CD4-positive, alpha-beta T cell treated with Interleukin-4 for 1 hour (primary cell): ENCODE measurements at regions not wholly inside any gene's neighbourhood (a gene's known extent, or its start where the extent isn't known, plus 50 kb on each side); places are given as distances from the start of the nearest gene placed in this dataset.
A peak's percentile ranks its signal among the peaks of the same experiment; 100 is the strongest.

Experiments
- DNase-seq, 2 donors: peaks; one replicate each; pipeline ENCODE4 v3.0.0-alpha.2; 2020 to 2022

DNA sequence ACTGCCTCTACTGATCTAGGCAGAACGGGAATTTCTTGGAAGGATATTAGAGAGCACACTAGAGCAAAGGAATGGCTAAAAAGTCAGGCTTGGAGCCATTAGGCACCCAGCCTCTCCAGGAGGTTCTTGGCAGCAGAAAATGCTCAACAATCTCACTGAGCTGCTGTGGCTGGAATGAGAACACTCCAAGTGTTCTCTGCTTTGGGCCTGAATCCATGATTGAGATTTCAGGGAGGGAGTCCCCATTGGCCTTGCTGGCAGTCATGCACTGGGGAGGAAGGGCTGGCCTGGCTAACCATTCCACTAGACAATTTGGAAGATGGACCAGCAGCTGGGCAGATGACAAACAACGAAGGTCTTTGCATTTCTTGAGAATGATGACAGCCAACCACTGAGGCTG, 362.6 kb downstream of the SHQ1 start:
- no peak for DNase-seq

DNA sequence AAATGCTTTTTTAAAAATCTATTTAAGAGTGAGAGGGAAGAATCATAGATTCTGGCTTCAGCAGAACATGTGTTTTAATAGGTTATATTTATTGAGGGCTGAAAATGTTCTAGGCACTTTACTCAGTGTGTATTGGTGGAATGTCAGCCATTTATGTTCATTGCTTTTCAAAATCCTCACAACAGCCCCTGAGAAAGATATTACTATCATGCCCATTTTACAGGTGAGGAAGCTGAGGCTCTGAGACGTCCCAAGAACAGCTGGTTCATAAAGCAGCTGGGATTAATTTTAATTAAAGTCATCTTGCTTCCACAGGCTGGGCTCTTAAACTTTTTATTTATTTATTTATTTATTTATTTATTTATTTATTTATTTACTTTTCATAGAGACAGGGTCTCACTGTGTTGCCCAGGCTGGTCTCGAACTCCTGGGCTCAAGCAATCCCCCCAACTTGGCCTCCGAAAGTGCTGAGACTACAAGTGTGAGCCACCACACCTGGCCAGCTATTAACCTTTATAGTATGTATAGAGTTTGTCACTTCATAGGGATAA, 364.6 kb downstream of the SHQ1 start:
- no peak for DNase-seq

DNA sequence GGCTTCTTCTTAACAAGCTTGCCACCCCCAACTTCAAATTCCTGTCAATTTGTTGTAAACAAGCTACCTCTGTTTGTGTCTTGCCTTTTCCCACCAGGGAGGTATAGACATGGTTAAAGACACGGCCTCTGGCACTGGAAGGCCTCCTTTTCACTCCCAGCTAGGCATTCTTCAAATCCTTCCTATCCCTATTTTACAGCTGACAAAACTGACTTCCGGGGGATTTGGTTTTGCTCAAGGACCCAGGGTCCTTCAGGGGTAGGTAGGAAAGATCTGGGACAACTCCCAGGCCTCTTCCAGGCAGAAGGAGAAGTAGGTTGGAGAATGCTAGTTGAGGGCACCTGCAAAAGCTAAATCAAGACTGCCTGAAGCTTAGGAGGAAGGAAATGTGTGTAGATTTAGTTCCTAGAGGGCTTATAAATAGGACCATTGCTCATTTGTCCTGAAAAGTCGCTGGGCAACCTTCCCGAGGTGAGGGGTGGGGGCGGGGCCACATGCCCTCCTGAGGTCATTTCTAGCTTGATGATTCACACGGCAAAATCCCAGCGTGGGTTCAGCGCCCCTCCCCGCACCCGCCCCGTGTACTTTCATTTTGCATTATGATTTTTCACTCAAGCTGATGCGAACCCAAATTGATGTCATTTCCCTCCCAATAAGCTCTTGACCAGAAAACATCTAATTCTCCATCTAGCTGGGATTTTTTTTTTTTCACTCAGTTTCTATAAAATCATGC, 365.5 kb downstream of the SHQ1 start:
- peak; percentile 67 to 77 for DNase-seq

DNA sequence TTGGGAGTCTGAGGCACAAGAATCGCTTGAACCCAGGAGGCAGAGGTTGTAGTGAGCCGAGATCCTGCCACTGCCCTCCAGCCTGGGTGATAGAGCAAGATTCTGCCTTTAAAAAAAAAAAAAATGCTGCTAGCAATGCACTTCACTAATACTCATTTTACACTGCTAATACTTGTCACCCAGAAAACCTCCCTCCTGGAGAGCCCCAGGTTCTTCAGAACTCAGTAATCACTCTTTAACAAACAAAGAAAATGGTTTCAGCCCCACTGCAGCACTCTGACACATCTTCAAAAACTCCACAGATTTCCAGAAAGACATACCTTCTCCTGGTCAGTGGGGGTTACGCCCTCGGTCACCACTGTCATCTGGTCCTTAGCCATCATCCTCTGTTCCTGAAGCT, 366.7 kb downstream of the SHQ1 start:
- no peak for DNase-seq

DNA sequence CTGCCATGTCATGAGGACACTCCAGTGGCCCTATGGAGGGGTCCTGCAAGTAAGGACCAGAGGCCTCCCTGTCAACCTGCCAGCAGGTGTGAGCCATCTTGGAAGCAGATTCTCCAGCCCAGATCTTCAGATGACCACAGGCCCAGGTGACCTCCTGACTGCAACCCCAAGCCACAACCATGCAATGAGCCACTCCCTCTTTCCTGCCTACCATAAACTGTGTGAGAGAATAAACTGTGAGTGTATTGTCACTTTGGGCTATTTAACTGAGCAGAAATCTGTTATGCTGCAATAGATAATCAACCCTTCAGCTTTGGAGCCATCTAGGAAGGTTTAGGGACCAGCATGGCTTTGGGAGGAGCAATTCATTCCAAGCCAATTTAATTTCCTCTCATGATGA, 367.9 kb downstream of the SHQ1 start:
- no peak for DNase-seq

DNA sequence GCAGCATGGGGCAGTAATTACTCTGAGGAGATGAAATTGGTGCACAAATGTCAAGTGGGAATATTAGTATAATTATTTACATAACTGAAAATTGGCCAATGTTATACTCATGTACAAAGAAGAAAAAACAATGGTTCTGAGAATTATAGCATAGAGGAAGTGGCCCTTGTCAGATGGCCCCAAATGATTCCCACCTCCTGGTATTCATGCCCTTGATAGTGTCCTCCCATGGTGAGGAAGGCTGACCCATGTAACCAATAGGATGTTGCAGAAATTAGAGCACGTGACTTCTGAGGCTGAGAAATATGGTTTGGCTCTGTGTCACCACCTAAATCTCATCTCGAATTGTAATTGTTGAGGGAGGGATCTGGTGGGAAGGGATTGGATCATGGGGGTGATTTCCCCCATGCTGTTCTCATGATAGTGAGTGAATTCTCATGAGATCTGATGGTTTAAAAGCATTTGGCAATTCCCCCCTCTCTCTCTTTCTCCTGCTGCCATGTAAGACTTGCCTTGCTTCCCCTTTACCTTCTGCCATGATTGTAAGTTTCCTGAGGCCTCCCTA, 368.5 kb downstream of the SHQ1 start:
- no peak for DNase-seq

DNA sequence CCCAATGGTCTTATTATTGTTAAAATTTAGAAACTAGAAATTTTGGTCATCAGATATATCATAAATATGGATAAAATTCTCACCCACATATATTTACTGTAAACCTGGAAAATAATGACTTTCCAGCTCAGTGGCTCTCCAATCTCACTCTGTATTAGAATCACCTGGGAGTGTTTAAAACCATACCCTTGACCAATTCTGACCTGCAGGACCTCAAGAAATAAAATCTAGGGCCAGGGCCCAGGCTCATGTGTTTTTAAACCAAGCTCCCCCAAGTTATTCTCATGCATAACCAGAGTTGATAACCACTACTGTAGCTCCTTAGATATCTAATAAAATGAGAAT, 372.1 kb downstream of the SHQ1 start:
- DNase-seq, result no peak

DNA sequence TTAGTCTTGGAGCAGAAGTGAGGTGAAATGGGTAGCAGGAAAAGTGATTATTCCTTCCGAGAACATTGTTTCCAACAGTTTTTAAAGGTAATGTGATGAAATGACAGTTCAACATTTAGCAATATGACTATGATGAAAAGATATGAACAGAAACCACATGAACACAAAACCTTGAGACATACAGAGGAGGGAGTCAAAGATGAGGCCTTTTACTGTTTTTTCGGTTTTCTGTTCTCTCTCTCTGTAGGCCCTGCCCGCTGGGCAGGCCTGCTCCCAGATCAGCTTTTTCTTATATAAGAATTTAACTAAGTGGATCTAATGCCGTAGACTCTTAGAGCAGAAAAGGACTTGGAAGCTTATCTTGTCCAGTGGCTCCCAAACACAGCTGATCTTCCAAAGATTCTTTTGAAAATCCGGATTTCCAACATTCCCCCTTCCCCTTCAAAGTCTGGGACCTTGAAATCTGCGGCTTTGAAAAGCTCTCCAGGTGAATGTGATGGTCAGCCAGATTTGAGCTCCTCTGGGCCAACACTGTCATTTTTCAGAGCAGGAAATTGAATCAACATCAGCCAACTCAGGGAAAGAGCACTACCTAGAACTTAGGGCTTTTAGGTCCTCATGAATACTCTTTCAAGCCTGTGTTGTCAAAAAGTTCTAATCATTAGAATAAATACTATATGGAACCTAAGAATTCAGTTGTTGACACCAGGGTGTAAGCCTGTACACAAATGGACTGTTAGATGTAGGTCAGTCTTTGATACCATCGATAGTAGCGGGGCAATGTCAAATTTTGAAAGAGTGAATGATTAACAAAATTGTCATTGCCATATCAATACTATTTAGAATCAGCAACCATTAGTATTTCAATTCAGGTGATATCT, 372.7 kb downstream of the SHQ1 start:
- no peak for DNase-seq

DNA sequence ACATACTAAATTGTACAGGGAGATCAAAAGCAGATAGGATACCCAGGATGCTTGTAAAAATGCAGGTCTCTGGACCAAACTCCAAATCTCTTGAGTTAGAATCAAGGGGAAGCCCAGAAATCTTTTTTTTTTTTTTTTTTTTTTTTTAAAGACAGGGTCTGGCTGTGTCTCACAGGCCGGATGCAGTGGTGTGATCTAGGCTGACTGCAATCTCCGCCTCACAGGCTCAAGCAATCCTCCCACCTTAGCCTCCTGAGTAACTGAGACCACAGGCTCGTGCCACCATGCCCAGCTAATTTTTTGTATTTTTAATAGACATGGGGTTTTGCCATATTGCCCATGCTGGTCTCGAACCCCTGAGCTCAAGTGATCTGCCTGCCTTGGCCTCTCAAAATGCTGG, 373.5 kb downstream of the SHQ1 start:
- no peak for DNase-seq

DNA sequence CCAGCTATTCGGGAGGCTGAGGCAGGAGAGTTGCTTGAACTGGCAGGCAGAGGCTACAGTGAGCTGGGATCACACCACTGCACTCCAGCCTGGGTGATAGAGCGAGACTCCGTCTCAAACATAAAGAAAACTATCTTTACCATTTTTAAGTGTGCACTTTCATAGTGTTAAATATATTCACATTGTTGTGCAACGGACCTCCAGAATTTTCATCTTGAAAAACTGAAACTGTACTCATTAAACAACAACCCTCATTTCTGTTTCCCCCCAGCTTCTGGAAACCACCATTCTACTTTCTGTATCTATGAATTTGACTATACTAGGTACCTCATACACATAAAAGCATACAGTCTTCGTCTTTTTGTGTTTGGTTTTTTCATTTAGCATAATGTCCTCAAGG, 375.1 kb downstream of the SHQ1 start:
- no peak for DNase-seq

DNA sequence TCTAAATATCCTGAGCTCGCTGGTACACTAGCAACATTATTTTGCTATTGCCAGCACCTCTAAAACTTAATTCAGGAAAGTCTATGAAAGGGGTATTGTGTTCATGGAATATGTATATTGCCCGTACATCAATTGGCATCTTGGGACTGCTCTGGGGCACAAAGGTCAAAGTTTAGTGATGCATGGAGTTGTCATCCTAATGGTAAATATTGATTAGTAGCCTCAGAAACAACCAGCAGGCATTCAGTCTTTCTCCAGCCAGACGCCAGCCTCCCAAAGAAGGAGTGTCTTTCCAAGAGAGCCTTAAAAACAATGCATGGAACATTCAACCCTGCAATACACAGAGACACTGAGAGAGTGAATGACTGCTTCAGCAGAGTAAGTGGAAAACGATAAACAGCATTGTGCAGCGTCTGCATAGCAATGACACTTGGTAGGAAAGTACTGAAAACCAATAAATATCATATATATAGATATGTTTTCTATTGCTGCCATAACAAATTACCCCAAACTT, 377.3 kb downstream of the SHQ1 start:
- no peak for DNase-seq

DNA sequence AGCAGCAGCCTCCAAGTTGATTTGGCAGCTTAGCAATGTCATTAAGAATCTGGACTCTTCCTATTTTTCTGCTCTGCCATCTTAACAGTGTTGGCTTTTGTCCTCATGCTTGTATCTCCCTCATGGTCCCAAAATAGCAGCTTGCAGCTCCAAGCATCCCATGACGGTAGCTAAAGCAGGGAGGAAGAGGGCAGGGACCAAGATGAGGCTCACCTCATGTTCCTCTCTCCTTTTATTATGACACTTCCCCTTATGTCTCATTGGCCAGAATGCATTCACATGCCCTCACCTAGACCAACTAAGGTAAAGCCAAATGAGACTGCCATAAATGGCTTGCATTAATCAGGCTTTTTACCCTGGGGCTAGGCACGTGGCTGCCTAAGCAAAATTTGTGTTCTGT, 382.4 kb downstream of the SHQ1 start:
- no peak for DNase-seq

DNA sequence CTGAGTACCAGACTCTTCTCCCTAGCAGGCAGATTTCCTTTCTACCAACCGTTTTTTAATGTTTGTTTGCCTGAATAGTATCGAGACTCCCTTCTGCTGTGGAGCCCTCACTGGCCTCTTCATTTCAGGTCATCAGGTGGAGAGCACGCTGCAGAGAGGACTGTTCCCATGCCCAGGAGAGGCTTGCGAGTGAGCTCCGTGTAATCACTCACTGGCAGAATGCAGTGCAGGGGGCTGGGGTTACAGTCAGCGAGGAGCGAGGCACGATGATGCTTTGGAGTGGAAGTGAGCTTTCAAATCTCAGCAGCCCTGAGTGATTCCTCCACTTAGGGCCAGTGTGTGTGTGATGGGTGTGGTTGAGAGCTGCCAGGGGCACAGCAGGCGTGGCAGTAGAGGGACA, 385.2 kb downstream of the SHQ1 start:
- no peak for DNase-seq

DNA sequence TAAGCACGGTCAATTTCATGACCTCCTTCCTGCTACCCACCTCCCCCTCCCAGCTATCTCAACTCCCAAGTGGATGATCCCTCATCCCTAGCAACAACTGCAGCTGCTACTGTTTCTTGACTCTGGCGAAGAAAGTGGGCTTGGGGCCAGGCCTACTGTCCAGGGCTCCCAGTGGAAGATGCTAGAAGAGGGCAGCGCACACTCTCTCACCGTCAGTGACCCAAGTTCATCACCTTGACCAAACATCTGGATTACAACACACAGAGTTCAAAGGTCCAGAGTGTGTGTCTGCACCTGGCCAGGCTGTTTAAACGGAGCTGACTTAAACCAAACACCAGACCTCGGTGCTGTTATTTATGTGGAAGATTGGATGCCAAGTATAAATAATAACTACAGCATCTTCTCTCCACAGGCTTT, 385.6 kb downstream of the SHQ1 start:
- no peak for DNase-seq

DNA sequence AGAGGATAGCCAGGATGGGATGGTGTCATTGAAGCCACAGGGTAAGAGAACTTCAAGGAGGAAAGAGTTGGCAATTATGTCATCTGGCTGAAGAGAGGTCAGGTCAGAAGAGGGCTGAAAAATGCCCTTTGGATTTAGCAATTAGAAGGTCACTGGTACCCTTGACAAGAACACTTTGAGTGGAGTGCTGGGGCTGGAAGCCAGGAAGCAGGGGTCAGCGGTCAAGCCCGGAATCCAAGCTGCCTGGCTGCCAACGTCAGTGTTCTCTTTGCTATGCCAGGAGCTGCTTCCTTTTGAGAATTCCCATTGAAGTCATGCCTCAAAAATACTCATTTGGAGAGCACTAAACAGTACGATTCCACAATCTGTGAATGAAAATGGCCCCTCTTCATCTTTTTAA, 386.5 kb downstream of the SHQ1 start:
- no peak for DNase-seq

DNA sequence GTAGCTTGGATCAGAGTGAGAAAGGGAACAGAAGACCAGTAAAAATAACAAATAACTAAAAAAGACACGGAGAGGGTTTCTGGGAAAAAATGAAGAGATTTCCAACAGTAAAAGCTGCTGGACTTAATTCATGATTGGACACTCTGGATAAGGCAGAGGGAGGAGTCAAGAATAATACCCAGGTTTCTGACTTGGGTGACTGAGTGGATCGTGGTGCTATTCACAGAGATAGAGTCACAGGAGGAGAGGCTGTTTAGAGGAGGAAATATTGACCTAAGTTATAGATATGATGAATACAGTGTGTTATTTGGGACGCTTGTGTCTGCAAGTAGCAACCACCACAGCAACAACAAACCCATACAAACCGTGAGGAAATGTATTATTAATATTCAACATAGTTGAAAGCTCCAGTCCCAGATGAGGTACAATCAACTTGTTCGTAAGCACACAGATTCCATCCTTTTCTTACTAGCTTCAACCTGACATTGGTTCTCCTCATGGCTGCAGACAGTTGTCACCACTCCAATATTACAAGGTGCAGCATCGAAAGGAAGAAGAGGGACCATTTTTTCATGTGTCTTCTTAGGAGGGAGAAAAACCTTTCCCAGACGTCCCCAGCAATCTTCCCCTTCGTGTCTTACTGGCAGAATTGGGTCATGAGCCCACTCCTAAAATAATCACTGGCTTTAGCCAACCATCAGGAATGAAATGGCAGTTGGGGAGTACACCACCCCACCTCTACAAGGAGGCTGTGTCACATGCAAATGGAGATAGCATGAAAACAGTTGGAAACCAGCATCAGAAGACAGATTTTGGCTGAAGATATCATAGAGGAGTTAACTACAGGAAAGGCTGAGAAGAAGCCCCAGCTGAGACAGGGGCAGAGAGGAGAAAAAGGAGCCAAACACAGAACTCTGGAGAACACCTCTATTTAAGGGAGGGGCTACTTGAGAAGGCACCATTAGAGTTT, 387.8 kb downstream of the SHQ1 start:
- DNase-seq, result no peak

DNA sequence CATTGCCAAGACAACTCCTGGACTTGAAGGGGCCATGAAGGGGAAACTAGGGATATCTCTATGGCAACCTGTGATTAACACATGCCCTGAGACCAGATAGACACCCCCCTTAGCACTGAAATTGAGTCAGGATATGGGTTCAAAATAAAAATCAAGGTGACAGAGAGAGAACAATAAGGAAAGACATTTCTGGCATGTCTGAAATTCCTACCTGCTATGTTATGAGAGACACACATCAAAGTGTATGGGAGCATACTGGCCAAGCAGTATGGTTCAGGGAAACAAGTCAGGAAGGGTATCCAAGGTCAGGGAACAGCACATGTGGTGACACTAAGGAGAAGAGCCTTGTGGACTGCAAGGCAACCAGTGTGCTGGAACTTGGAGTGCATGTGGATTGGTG, 388.7 kb downstream of the SHQ1 start:
- no peak for DNase-seq

DNA sequence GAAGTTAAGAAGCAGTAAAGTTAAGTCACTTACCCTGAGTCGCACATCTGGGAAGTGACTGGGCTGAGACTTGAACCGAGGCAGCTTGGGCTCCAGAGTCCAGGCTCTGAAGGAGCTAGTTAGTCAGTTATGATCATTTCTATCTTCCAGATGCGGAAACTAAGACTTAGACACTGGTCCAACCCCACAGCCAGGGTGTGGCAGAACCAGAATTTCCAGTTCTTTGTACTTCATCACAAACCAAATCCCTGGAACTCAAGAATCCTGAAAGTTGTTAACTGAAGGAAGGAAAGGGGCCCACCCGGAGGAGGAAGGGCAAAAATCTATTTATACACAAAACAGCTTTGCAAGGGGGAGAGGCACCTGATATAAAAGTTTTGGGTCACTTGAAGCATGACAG, 389.9 kb downstream of the SHQ1 start:
- no peak for DNase-seq

DNA sequence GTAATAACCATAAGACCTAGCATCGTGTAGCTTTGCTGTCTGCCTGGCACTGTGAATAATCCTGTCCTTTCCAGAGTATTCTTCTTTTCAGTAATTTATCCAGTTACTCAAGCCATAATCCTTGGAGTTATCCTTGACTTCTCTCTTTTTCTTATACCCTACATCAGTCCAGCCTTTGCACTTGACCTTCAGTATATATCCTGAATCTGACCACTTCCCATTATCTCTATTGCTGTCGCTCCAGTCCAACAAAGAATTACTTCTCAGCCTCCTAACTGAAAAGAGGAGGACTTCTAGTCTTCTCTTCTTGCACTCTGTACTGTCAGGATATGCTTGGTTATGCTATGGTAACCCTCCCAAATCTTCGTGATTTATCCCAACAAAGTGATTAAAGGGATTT, 393.8 kb downstream of the SHQ1 start:
- DNase-seq, result no peak

DNA sequence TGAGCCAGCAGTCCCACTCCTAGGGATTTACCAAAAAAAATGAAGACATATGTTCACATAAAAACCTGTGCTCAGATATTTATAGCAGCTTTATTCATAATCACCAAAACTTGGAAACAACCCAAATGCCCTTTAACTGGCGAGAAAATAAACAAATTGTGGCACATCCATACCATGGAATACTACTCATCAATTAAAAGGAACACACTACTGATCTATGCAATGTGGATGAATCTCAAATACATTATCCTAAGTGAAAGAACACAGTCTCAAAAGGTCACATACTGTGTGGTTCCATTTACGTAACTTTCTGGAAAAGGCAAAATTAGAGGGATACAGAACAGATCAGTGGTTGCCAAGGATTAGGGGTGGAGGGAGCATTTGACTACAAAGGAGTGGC, 394.5 kb downstream of the SHQ1 start:
- DNase-seq, result no peak

DNA sequence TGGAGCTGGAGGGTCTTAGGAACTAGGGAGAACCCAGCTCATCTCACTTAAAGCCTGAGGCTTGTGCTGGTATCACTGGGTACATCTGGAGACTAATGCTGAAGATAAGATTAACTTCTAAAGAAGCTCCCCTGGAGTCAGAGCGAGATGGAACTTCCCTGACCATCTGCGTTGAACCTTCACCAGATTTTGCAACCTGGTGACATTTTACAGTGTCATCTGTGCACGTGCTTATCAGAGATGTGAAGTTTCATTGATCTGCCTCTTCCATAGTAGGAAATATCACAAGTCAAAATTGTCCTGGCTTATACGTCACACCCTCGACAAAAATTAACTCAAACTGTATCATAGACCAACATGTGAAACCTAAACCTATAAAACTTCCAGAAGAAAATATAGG, 395.5 kb downstream of the SHQ1 start:
- DNase-seq, result no peak

DNA sequence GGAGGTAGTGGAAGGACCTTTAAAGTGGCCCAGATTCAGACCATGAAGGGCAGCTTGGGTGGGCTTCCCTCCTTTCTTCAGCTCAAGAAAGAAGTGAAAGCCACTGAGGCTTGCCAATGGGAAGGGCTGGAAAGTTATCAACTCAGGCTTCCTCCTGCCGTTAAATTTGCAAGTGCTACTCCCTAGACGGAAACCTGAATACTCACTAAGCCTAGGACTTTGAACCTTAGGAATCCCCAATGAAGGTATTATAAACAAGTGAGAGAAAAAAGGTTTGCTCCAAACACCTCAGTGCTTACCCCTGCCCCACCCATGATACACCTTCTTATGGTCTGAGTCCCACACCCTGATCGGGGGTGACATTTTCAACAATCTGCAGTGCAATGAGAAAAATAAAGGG, 396.4 kb downstream of the SHQ1 start:
- DNase-seq, result no peak

DNA sequence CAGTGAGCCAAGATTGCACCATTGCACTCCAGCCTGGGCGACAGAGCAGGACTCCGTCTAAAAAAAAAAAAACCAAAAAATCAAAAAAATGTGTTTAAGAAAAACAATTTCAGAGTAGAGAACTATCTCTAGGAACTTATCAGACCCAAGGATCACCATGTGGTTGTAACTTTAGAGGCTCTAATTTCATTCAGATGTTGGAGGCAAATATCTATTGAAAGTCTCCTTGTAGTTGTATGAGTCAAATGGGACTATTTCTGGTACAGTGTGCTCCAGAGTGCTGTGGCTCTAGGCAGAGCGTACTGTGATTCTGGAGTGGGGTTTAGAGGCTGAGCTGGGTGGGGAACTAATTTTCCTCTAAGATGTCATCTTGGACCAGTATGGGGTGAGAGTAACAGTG, 398.7 kb downstream of the SHQ1 start:
- DNase-seq, result no peak
